ENCODE measurements at regions not wholly inside any gene's neighbourhood (a gene's known extent, or its start where the extent isn't known, plus 50 kb on each side); places are given as distances from the start of the nearest gene placed in this dataset.

DNA sequence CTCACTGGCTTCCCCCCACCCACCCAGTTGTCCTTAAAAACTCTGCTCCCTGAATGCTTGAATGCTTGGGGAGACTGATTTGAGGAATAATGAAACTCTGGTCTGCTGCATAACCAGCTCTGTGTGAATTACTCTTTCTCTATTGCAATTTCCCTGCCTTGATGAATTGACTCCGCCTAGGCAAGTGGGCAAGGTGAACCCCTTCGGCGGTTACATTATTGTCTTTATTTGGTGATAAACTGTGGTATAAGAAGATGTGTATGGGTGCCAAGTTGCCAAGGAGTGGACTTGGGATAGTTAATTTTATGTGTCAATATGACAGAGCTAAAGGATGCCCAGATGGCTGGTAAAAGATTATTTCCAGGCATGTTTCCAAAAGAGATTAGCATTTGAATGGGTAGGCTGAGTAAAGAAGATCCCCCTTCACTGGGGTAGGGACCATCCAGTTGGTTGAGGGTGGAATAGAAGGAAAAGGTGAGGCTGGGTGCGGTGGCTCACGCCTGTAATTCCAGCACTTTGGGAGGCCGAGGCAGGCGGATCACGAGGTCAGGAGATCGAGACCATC, 98.5 kb upstream of the HAAO start:
- TF ChIP-seq CTCF (IDR thresholded peaks at IDR 0.05): no peak
- H3K4me3 ChIP-seq: no peak overlapping the region
- H3K27ac ChIP-seq: no peak overlapping the region
- no peak for DNase-seq (ENCODE audit: low spot score)

GRCh38 chr2:42888321-42889245, 96.2 kb upstream of the HAAO start:
- no peak for TF ChIP-seq CTCF (IDR thresholded peaks at IDR 0.05)
- Histone ChIP-seq H3K4me3 (no peak overlapping the region), H3K27ac (no peak overlapping the region)
- no peak for DNase-seq (ENCODE audit: low spot score)

DNA sequence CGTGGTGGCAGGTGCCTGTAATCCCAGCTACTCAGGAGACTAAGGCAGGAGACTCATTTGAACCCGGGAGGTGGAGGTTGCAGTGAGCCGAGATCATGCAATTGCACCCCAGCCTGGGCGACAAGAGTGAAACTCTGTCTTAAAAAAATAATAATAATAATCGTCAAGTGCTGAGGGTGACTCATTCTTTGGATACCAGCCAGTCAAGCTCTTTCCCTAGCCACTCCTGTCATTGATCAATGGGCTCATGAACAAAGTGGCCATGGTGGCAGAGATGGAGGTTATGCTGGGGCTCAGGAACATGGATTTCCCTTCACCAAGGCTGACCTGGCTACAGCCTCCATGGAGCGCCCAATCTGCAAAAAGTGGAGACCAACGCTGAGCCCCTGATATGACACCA, 94.5 kb upstream of the HAAO start:
- TF ChIP-seq CTCF (IDR thresholded peaks at IDR 0.05): no peak
- Histone ChIP-seq H3K4me3 (no peak overlapping the region), H3K27ac (no peak overlapping the region)
- DNase-seq (ENCODE audit: low spot score): peak; percentile 31

- TF ChIP-seq CTCF (IDR thresholded peaks at IDR 0.05): no peak
- H3K27ac ChIP-seq: no peak overlapping the region
- no peak for DNase-seq (ENCODE audit: low spot score)
- no peak overlapping the region for H3K4me3 ChIP-seq
These were observed 90.4 kb upstream of the HAAO start for GRCh38 chr2:42882756-42883155.

- Histone ChIP-seq H3K27ac (no peak overlapping the region), H3K4me3 (no peak overlapping the region)
- no peak for TF ChIP-seq CTCF (IDR thresholded peaks at IDR 0.05)
- DNase-seq (ENCODE audit: low spot score): no peak
These were observed 89.3 kb upstream of the HAAO start for GRCh38 chr2:42881732-42882131.

- peak overlapping the region in 1 of 2 donors; percentile 65 for H3K27ac ChIP-seq
- peak; percentile 61 for DNase-seq (ENCODE audit: low spot score)
- no peak for TF ChIP-seq CTCF (IDR thresholded peaks at IDR 0.05)
These were observed 88.6 kb upstream of the HAAO start for GRCh38 chr2:42880738-42881690.

More at GRCh38 chr2:42880738-42881690, 88.6 kb upstream of the HAAO start:
- no peak overlapping the region for H3K4me3 ChIP-seq

Data from coronary artery (tissue), 2 donors.